GM13976 (cell line): ENCODE measurements at regions not wholly inside any gene's neighbourhood (a gene's known extent, or its start where the extent isn't known, plus 50 kb on each side); places are given as distances from the start of the nearest gene placed in this dataset.

ENCODE experiments used
- DNase-seq: peaks from one replicate; pipeline ENCODE4 v3.0.0; 2012; ENCODE audit warnings: low spot score
- CTCF ChIP-seq: IDR thresholded peaks from 2 replicates; pipeline ENCODE4 v1.5.1; 2012; ENCODE audit warnings: borderline replicate concordance, mild to moderate bottlenecking; ENCODE audit not compliant: insufficient read depth; ENCODE audit errors: extremely low read depth, missing control alignments, control extremely low read depth
- in situ Hi-C: fragments of 300-500 bp; cut with MboI; formaldehyde crosslinking; loops from one replicate; pipeline ENCODE4 v1.12.0; 2022; ENCODE audit warnings: low sequenced_read_pairs, mixed read lengths, inconsistent platforms; ENCODE audit not compliant: unreplicated experiment

DNA sequence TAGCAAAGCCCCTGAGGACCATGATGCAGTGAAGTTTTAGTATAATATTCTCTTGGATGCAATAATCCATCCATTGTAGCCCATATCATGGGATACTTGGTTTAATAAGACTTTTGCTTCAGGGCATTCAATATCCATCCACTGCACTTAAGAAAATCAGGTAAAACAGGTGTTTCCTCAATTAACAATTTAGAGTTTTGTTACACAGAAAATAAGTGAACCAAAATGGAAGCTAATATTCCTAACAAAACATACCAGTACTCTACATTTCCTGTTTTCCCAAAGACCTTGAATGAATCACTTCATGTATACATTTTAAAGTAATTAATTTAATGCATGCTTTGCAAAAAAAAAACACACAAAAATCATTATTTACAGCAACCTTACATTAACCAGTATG, 305.6 kb downstream of the NR2F1-AS1 start:
- no peak for TF ChIP-seq CTCF
- in situ Hi-C loops: no loop called here
- no peak for DNase-seq

- DNase-seq: no peak
- no peak for TF ChIP-seq CTCF
- in situ Hi-C loops: no loop called here
Observed at GRCh38 chr5:93274291-93274690, 306.7 kb downstream of the NR2F1-AS1 start.

GRCh38 chr5:93273176-93273575, 307.8 kb downstream of the NR2F1-AS1 start:
- no peak for TF ChIP-seq CTCF

DNA sequence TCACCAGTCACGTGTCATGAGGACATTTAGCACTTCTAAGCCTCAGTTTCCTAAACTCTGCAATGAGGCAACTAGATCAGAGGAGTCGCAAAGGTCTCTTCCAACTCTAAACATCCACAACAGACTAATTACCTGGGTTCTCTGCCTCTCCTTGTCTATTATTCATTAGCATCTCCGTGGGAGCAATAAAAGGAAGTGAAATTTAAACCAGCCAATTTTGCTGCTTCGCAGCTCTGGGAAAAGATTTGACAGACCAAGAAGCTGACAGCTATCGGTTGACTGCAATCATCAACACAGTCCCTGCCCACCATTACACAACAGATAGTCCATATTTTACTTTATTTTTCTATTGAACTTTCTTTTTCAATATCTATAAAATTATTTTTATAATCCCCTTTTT, 308.9 kb downstream of the NR2F1-AS1 start:
- in situ Hi-C loops: no loop called here
- TF ChIP-seq CTCF: no peak
- no peak for DNase-seq

More at GRCh38 chr5:93273176-93273575, 307.8 kb downstream of the NR2F1-AS1 start:
- in situ Hi-C loops: no loop called here
- DNase-seq: no peak

- DNase-seq: no peak
- in situ Hi-C loops: no loop called here
- TF ChIP-seq CTCF: no peak
Observed at GRCh38 chr5:93267736-93268135, 313.3 kb downstream of the NR2F1-AS1 start.

GRCh38 chr5:93267276-93267675, 313.7 kb downstream of the NR2F1-AS1 start:
- DNase-seq: no peak
- TF ChIP-seq CTCF: no peak
- in situ Hi-C loops: no loop called here

DNA sequence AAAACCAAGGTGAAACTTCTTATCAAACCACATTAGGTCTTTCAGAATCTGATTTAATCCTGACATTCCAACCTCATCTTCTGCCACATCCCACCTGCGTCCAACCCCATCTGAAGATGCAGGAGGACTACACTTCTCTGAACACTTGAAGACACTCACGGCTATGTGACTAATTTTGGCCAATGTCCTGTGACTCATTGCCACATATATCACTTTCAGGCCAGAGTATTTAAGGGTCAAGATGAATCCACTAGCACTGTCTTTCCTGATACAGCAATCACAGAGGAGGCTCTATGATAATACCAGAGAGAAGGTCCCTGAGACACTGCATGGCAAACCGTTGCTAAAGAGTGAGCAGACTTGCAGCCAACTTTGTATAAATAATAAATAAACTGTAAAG, 323.4 kb downstream of the NR2F1-AS1 start:
- DNase-seq: no peak
- in situ Hi-C loops: no loop called here
- no peak for TF ChIP-seq CTCF
